ENCODE measurements at regions not wholly inside any gene's neighbourhood (a gene's known extent, or its start where the extent isn't known, plus 50 kb on each side); places are given as distances from the start of the nearest gene placed in this dataset.
"Not testable (repeated sequence)": the region's sequence is repeated elsewhere in the genome, so short reads cannot be mapped to it uniquely, and the experiment has no call there.

- not testable (repeated sequence) for DNase-seq
Observed at GRCh38 chr1:146883190-146883589, 54.9 kb upstream of the NBPF12 start.

- not testable (repeated sequence) for DNase-seq
Observed at GRCh38 chr1:146881096-146881495, 57.0 kb upstream of the NBPF12 start.

- DNase-seq: not testable (repeated sequence)
Observed at GRCh38 chr1:146863799-146864319, 74.3 kb upstream of the NBPF12 start.

- DNase-seq: peak; percentile 0
Observed at GRCh38 chr1:146853147-146853546, 85.0 kb upstream of the NBPF12 start.

GRCh38 chr1:146850352-146850889 is 87.7 kb upstream of the NBPF12 start:
- DNase-seq: not testable (repeated sequence)

GRCh38 chr1:146838725-146839124 is 99.4 kb upstream of the NBPF12 start:
- not testable (repeated sequence) for DNase-seq

- not testable (repeated sequence) for DNase-seq
Observed at GRCh38 chr1:146826957-146827356, 111.2 kb upstream of the NBPF12 start.

- DNase-seq: not testable (repeated sequence)
Observed at GRCh38 chr1:146794236-146794635, 143.9 kb upstream of the NBPF12 start.

- DNase-seq: peak; percentile 10
Observed at GRCh38 chr1:146792725-146793124, 145.4 kb upstream of the NBPF12 start.

GRCh38 chr1:146784212-146784940 is 153.7 kb upstream of the NBPF12 start:
- not testable (repeated sequence) for DNase-seq

- not testable (repeated sequence) for DNase-seq
Observed at GRCh38 chr1:146781235-146781634, 156.9 kb upstream of the NBPF12 start.

- DNase-seq: peak; percentile 72
Observed at GRCh38 chr1:146777826-146778602, 160.1 kb upstream of the NBPF12 start.

- DNase-seq: not testable (repeated sequence)
Observed at GRCh38 chr1:146774988-146775387, 163.1 kb upstream of the NBPF12 start.

GRCh38 chr1:146774271-146774670 is 163.9 kb upstream of the NBPF12 start:
- not testable (repeated sequence) for DNase-seq

GRCh38 chr1:146771409-146771808 is 166.7 kb upstream of the NBPF12 start:
- not testable (repeated sequence) for DNase-seq

GRCh38 chr1:146770998-146771397 is 167.1 kb upstream of the NBPF12 start:
- DNase-seq: not testable (repeated sequence)

- not testable (repeated sequence) for DNase-seq
Observed at GRCh38 chr1:146763234-146763633, 174.9 kb upstream of the NBPF12 start.

GRCh38 chr1:146756858-146757257 is 181.3 kb upstream of the NBPF12 start:
- DNase-seq: not testable (repeated sequence)

- not testable (repeated sequence) for DNase-seq
Observed at GRCh38 chr1:146748686-146749085, 189.4 kb upstream of the NBPF12 start.

- DNase-seq: not testable (repeated sequence)
Observed at GRCh38 chr1:146731981-146732680, 206.0 kb upstream of the NBPF12 start.

GRCh38 chr1:146729642-146730344 is 208.3 kb upstream of the NBPF12 start:
- not testable (repeated sequence) for DNase-seq

GRCh38 chr1:146715054-146715453 is 223.1 kb upstream of the NBPF12 start:
- DNase-seq: not testable (repeated sequence)

All from eye (tissue), 1 donor.